SK-N-SH treated with all-trans-retinoic acid at 6 μM for 48 hours (cell line): ENCODE measurements at regions not wholly inside any gene's neighbourhood (a gene's known extent, or its start where the extent isn't known, plus 50 kb on each side); places are given as distances from the start of the nearest gene placed in this dataset.

Source experiments
- ATAC-seq: fragments of 200-7000 bp; cut with Tn5 transposase; 3 replicates; pipeline ENCODE4 v1.9.1; 2020; ENCODE audit warnings: mild to moderate bottlenecking, moderate library complexity
- ARNTL ChIP-seq: fragments of 450-650 bp; formaldehyde crosslinking; IDR thresholded peaks from 2 replicates; pipeline ENCODE4 v1.5.0; 2020; ENCODE audit warnings: low read depth, mild to moderate bottlenecking, moderate library complexity, borderline replicate concordance
- GLIS3 ChIP-seq: fragments of 250-450 bp; sonication (Bioruptor Pico); IDR thresholded peaks from 2 replicates; pipeline ENCODE4 v1.5.0; 2020; ENCODE audit warnings: mild to moderate bottlenecking, moderate library complexity
- OSR1 ChIP-seq: fragments of 250-450 bp; sonication (Bioruptor Pico); IDR thresholded peaks from 2 replicates; pipeline ENCODE4 v1.8.0; 2022; ENCODE audit warnings: moderate library complexity, mild to moderate bottlenecking, inconsistent platforms
- PPARA ChIP-seq: fragments of 250-450 bp; sonication (Bioruptor Pico); IDR thresholded peaks from 2 replicates; pipeline ENCODE4 v1.5.0; 2020; ENCODE audit warnings: mild to moderate bottlenecking, borderline replicate concordance
- SNAI2 ChIP-seq: fragments of 250-450 bp; sonication (Bioruptor Pico); IDR thresholded peaks from 2 replicates; pipeline ENCODE4 v1.5.0; 2020; ENCODE audit warnings: mild to moderate bottlenecking, moderate library complexity
- ZC3H10 ChIP-seq: fragments of 250-450 bp; sonication (Bioruptor Pico); IDR thresholded peaks from 2 replicates; pipeline ENCODE4 v1.5.1; 2021; ENCODE audit warnings: mild to moderate bottlenecking, moderate library complexity
- ZFP3 ChIP-seq: fragments of 250-450 bp; sonication (Bioruptor Pico); IDR thresholded peaks from 2 replicates; pipeline ENCODE4 v1.5.0; 2020; ENCODE audit warnings: mild to moderate bottlenecking, moderate library complexity
- ZNF565 ChIP-seq: fragments of 450-650 bp; formaldehyde crosslinking; conservative IDR thresholded peaks from 2 replicates; pipeline ENCODE4 v1.5.0; 2020; ENCODE audit warnings: low read depth, mild to moderate bottlenecking, moderate library complexity
- ZNF70 ChIP-seq: fragments of 450-650 bp; formaldehyde crosslinking; IDR thresholded peaks from 2 replicates; pipeline ENCODE4 v1.5.0; 2020; ENCODE audit warnings: mild to moderate bottlenecking, moderate library complexity
- ZNF8 ChIP-seq: fragments of 450-650 bp; formaldehyde crosslinking; IDR thresholded peaks from 2 replicates; pipeline ENCODE4 v1.5.0; 2020; ENCODE audit warnings: mild to moderate bottlenecking, moderate library complexity
- TF ChIP-seq, protein P1 (sequence below): fragments of 250-450 bp; sonication (Bioruptor Pico); IDR thresholded peaks from 2 replicates; pipeline ENCODE4 v1.8.0; 2020; ENCODE audit warnings: mild to moderate bottlenecking, moderate library complexity, borderline replicate concordance
- TF ChIP-seq, protein P2 (sequence below): fragments of 250-450 bp; sonication (Bioruptor Pico); IDR thresholded peaks from 2 replicates; pipeline ENCODE4 v1.8.0; 2021; ENCODE audit warnings: low read depth, mild to moderate bottlenecking, moderate library complexity, borderline replicate concordance
- TF ChIP-seq, protein P3 (sequence below): fragments of 250-450 bp; sonication (Bioruptor Pico); IDR thresholded peaks from 2 replicates; pipeline ENCODE4 v1.5.1; 2021; ENCODE audit warnings: mild to moderate bottlenecking, moderate library complexity

DNA sequence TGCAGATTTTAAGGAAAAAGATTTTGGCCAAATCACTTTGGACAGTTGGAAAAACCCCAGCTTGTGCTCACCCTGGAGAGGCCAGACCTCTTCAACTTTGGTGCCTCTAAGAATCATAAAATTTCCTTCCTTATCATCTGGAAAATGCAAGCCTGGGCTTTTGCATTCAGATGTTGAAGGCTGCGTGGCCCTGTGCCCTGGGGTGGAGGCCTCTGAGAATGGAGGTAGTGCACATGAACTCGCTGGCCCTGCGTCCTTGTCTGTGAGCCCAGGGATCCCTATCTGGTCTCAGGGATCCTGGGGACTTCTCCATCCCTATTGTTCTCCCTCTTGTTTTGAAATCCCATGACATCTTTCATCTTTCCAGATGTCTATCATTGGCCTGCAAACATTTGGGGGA lies 64.6 kb upstream of the ARNT2 start (continued):
- TF ChIP-seq, protein P1, sequence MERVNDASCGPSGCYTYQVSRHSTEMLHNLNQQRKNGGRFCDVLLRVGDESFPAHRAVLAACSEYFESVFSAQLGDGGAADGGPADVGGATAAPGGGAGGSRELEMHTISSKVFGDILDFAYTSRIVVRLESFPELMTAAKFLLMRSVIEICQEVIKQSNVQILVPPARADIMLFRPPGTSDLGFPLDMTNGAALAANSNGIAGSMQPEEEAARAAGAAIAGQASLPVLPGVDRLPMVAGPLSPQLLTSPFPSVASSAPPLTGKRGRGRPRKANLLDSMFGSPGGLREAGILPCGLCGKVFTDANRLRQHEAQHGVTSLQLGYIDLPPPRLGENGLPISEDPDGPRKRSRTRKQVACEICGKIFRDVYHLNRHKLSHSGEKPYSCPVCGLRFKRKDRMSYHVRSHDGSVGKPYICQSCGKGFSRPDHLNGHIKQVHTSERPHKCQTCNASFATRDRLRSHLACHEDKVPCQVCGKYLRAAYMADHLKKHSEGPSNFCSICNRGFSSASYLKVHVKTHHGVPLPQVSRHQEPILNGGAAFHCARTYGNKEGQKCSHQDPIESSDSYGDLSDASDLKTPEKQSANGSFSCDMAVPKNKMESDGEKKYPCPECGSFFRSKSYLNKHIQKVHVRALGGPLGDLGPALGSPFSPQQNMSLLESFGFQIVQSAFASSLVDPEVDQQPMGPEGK (CRISPR knock-in tag), result no peak
- TF ChIP-seq GLIS3 (no peak), ZNF70 (CRISPR knock-in tag) (no peak)

DNA sequence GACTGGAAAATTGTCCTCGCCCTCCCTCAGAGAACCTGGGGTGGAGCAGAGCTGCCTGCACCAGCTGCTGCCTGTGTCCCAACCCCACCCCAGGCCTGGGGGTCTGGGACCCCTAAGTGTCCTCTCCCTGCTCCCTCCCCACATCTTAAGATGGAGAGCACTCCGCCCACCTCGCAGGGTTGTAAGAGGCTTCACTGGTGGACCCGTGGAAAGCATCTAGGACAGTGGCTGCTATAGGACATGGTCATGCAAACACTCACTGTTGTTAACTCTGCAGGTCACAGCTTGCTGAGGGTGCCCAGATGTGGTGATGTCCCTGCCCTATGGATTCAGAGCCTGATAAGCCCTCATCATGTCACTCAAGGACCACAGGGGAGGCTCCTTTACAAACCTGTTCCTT lies 62.0 kb upstream of the ARNT2 start:
- no peak for ATAC-seq
- no peak for TF ChIP-seq ZNF565
- TF ChIP-seq ZC3H10, result no peak
- no peak for TF ChIP-seq ZFP3 (CRISPR knock-in tag)
- no peak for TF ChIP-seq PPARA (CRISPR knock-in tag)
- TF ChIP-seq GLIS3, result no peak

DNA sequence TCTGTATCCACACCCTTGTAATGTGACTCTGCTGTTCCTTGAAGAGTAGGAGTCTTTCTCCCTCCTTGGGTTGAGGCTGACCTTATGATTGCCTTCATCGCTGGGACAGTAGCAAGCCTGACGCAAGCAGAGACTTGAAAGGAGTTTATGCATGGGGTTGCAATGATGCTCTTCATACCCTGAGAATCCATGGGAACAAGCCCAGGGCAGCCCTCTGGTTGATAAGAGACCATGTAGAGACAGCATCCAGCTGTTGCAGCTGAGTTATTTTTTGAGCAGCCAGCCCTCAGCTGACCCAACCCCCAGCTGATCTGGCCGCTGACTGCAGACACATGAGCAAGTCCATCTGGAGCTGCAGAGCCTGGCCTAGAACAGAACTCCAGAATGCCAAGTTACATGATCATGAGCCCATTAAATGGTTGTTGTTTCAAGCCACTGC lies 60.6 kb upstream of the ARNT2 start:
- no peak for ATAC-seq
- TF ChIP-seq PPARA (CRISPR knock-in tag) (no peak), OSR1 (CRISPR knock-in tag) (no peak), ARNTL (CRISPR knock-in tag) (no peak), ZNF8 (no peak), ZC3H10 (no peak), ZNF565 (no peak)
- TF ChIP-seq, protein P1 (CRISPR knock-in tag), result no peak
- TF ChIP-seq, protein P2, sequence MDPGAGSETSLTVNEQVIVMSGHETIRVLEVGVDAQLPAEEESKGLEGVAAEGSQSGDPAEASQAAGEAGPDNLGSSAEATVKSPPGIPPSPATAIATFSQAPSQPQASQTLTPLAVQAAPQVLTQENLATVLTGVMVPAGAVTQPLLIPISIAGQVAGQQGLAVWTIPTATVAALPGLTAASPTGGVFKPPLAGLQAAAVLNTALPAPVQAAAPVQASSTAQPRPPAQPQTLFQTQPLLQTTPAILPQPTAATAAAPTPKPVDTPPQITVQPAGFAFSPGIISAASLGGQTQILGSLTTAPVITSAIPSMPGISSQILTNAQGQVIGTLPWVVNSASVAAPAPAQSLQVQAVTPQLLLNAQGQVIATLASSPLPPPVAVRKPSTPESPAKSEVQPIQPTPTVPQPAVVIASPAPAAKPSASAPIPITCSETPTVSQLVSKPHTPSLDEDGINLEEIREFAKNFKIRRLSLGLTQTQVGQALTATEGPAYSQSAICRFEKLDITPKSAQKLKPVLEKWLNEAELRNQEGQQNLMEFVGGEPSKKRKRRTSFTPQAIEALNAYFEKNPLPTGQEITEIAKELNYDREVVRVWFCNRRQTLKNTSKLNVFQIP (CRISPR knock-in tag), result no peak
- TF ChIP-seq, protein P3, sequence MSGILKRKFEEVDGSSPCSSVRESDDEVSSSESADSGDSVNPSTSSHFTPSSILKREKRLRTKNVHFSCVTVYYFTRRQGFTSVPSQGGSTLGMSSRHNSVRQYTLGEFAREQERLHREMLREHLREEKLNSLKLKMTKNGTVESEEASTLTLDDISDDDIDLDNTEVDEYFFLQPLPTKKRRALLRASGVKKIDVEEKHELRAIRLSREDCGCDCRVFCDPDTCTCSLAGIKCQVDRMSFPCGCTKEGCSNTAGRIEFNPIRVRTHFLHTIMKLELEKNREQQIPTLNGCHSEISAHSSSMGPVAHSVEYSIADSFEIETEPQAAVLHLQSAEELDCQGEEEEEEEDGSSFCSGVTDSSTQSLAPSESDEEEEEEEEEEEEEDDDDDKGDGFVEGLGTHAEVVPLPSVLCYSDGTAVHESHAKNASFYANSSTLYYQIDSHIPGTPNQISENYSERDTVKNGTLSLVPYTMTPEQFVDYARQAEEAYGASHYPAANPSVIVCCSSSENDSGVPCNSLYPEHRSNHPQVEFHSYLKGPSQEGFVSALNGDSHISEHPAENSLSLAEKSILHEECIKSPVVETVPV (CRISPR knock-in tag), result no peak

DNA sequence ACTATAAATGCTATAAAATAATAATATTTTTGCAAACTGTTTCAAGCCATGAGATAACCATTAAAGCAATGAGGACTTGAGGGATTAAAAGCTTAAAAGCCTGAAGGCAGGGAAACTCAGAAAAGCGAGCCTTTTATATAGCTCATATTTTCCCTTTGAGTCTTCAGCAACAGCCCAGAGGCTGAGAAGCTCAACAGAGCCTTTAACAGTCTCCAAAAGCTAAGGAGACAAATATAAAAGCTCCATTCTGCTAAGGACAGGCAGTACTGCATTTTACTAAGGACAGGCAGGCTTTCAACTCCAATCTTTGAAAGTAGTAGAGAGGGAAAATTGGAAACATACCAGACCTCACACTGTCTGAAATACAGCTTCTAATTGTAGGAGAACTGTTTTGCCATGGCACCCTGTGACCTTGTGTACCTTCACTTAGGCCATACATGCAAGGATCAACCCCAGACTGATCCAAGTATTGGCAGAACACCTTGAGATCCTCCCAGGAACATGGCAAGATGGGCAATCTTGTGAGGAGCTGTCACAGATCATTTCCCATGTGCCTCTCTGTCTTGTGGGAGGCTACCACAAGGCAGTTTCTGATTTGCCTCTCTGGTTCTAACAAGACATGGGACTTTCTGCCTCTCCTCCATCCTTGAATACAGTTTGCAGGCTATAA lies 53.1 kb upstream of the ARNT2 start:
- no peak for TF ChIP-seq SNAI2 (CRISPR knock-in tag)
- TF ChIP-seq ARNTL (CRISPR knock-in tag), result no peak
- no peak for ATAC-seq
